ENCODE measurements at regions not wholly inside any gene's neighbourhood (a gene's known extent, or its start where the extent isn't known, plus 50 kb on each side); places are given as distances from the start of the nearest gene placed in this dataset.

- Histone ChIP-seq H3K9me3 (ENCODE audit: insufficient read depth, low read length) (no peaks in the 10 kb centered on the region), H3K9ac (ENCODE audit: insufficient read length, low read depth) (no peak overlapping the region), H3K27me3 (ENCODE audit: insufficient read depth, insufficient read length) (no peaks in the 10 kb centered on the region), H3K4me1 (ENCODE audit: insufficient read depth, insufficient read length) (peaks cover 8% of the 10 kb centered on the region), H3K4me3 (ENCODE audit: insufficient read length, low read depth) (no peak overlapping the region), H3K36me3 (ENCODE audit: insufficient read depth, insufficient read length, low read length) (no peaks in the 10 kb centered on the region)
- TF ChIP-seq YY1 (IDR thresholded peaks at IDR 0.05; ENCODE audit: insufficient read depth, insufficient read length): no peak
- TF ChIP-seq ZNF274 (IDR thresholded peaks at IDR 0.05; ENCODE audit: low read depth, low read length): no peak
- no peak for TF ChIP-seq SUZ12 (IDR thresholded peaks at IDR 0.05; ENCODE audit: extremely low read depth, insufficient read depth, insufficient read length)
- no peak for DNase-seq (ENCODE audit: low read depth, low spot score)
These were observed 129.1 kb upstream of the MAX start for GRCh38 chr14:65231286-65231980.

DNA sequence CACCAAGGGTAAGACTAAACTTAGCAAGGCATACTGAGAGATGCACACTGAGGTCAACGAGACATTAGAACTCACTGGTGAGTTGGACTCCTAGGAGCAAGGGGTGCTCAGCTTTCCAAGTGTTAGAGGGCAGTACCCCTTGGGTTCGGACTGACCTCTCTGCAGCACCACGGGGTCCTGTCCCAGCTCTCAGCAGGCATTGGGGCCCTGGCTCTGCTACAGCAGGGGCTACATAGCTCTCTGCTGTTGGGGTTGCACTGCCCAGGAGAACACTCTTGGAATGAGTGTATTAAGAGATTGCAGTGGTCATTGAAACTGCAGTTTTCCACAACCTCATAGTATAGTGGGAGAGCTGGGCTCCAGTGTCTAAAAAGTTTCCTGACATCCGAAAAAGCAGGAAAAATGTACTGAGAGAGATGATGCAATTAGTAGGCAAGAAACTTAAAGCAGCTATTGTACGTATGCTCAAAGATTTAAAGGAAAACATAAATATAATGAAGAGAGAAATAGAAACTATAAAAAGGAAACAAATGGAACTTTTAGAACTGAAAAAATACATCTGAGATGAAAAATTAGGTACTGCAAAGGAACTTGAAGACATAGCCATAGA lies 132.5 kb upstream of the MAX start:
- TF ChIP-seq SUZ12 (IDR thresholded peaks at IDR 0.05; ENCODE audit: extremely low read depth, insufficient read depth, insufficient read length) (no peak), ZNF274 (IDR thresholded peaks at IDR 0.05; ENCODE audit: low read depth, low read length) (no peak), YY1 (IDR thresholded peaks at IDR 0.05; ENCODE audit: insufficient read depth, insufficient read length) (no peak)
- no peak for DNase-seq (ENCODE audit: low read depth, low spot score)
- Histone ChIP-seq H3K9ac (ENCODE audit: insufficient read length, low read depth) (no peak overlapping the region), H3K4me1 (ENCODE audit: insufficient read depth, insufficient read length) (peaks cover 14% of the 10 kb centered on the region), H3K4me3 (ENCODE audit: insufficient read length, low read depth) (no peak overlapping the region), H3K9me3 (ENCODE audit: insufficient read depth, low read length) (no peaks in the 10 kb centered on the region), H3K27me3 (ENCODE audit: insufficient read depth, insufficient read length) (no peaks in the 10 kb centered on the region), H3K36me3 (ENCODE audit: insufficient read depth, insufficient read length, low read length) (no peaks in the 10 kb centered on the region)

GRCh38 chr14:65237023-65237814 lies 134.9 kb upstream of the MAX start:
- DNase-seq (ENCODE audit: low read depth, low spot score): no peak
- Histone ChIP-seq H3K27me3 (ENCODE audit: insufficient read depth, insufficient read length) (no peaks in the 10 kb centered on the region), H3K4me3 (ENCODE audit: insufficient read length, low read depth) (no peak overlapping the region), H3K9ac (ENCODE audit: insufficient read length, low read depth) (no peak overlapping the region), H3K4me1 (ENCODE audit: insufficient read depth, insufficient read length) (peaks cover 9% of the 10 kb centered on the region), H3K9me3 (ENCODE audit: insufficient read depth, low read length) (no peaks in the 10 kb centered on the region), H3K36me3 (ENCODE audit: insufficient read depth, insufficient read length, low read length) (no peaks in the 10 kb centered on the region)
- TF ChIP-seq YY1 (IDR thresholded peaks at IDR 0.05; ENCODE audit: insufficient read depth, insufficient read length) (no peak), SUZ12 (IDR thresholded peaks at IDR 0.05; ENCODE audit: extremely low read depth, insufficient read depth, insufficient read length) (no peak), ZNF274 (IDR thresholded peaks at IDR 0.05; ENCODE audit: low read depth, low read length) (no peak)

DNA sequence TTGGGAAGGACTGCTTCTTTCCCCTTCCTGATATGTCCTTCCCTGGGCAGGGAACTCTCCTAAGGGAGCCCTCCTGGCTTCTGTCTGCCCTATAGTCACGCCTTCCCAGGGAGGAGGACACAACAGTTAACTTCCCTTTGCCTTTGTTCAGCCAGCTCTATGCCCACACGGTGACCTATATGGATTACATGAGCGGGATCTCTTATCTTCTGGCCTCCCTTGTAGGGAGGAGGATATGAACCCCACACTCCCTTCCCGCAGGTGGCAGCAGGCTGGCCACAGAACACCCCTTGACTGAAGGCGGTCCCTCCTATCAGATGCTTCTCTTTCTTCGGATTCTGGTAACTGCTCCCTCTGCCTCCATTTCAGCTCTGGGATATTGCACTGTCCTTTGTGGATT lies 135.6 kb upstream of the MAX start:
- no peak for DNase-seq (ENCODE audit: low read depth, low spot score)

DNA sequence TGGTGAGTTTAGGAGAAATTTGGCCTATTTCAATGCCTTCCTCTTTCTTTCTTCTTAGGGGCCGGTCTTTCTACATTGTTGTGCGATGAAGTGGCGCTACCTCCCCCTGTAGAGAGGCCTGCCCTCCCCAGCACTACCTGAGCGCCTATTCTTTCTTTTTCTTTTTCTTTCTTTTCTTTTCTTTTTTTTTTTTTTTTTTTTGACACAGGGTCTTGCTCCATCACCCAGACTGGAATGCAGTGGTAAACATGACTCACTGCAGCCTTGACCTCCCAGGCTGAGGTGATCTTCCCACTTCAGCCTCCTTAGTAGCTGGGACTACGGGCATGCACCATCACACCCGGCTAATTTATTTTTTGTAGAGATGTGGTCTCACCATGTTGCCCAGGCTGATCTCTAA lies 136.1 kb upstream of the MAX start:
- no peaks in the 10 kb centered on the region for H3K27me3 ChIP-seq (ENCODE audit: insufficient read depth, insufficient read length)
- H3K9ac ChIP-seq (ENCODE audit: insufficient read length, low read depth): no peak overlapping the region
- peaks cover 9% of the 10 kb centered on the region for H3K4me1 ChIP-seq (ENCODE audit: insufficient read depth, insufficient read length)
- H3K36me3 ChIP-seq (ENCODE audit: insufficient read depth, insufficient read length, low read length): no peaks in the 10 kb centered on the region
- no peaks in the 10 kb centered on the region for H3K9me3 ChIP-seq (ENCODE audit: insufficient read depth, low read length)
- no peak overlapping the region for H3K4me3 ChIP-seq (ENCODE audit: insufficient read length, low read depth)
- TF ChIP-seq ZNF274 (IDR thresholded peaks at IDR 0.05; ENCODE audit: low read depth, low read length) (no peak), YY1 (IDR thresholded peaks at IDR 0.05; ENCODE audit: insufficient read depth, insufficient read length) (no peak), SUZ12 (IDR thresholded peaks at IDR 0.05; ENCODE audit: extremely low read depth, insufficient read depth, insufficient read length) (no peak)
- DNase-seq (ENCODE audit: low read depth, low spot score): no peak

More for the DNA sequence above, 135.6 kb upstream of the MAX start:
- Histone ChIP-seq H3K27me3 (ENCODE audit: insufficient read depth, insufficient read length) (no peaks in the 10 kb centered on the region), H3K9me3 (ENCODE audit: insufficient read depth, low read length) (no peaks in the 10 kb centered on the region), H3K4me1 (ENCODE audit: insufficient read depth, insufficient read length) (peaks cover 9% of the 10 kb centered on the region), H3K36me3 (ENCODE audit: insufficient read depth, insufficient read length, low read length) (no peaks in the 10 kb centered on the region), H3K4me3 (ENCODE audit: insufficient read length, low read depth) (no peak overlapping the region), H3K9ac (ENCODE audit: insufficient read length, low read depth) (no peak overlapping the region)
- TF ChIP-seq SUZ12 (IDR thresholded peaks at IDR 0.05; ENCODE audit: extremely low read depth, insufficient read depth, insufficient read length): no peak
- TF ChIP-seq YY1 (IDR thresholded peaks at IDR 0.05; ENCODE audit: insufficient read depth, insufficient read length): no peak
- TF ChIP-seq ZNF274 (IDR thresholded peaks at IDR 0.05; ENCODE audit: low read depth, low read length): no peak

GRCh38 chr14:65239143-65239937 lies 137.0 kb upstream of the MAX start:
- TF ChIP-seq SUZ12 (IDR thresholded peaks at IDR 0.05; ENCODE audit: extremely low read depth, insufficient read depth, insufficient read length) (no peak), YY1 (IDR thresholded peaks at IDR 0.05; ENCODE audit: insufficient read depth, insufficient read length) (no peak), ZNF274 (IDR thresholded peaks at IDR 0.05; ENCODE audit: low read depth, low read length) (no peak)
- Histone ChIP-seq H3K27me3 (ENCODE audit: insufficient read depth, insufficient read length) (no peaks in the 10 kb centered on the region), H3K4me3 (ENCODE audit: insufficient read length, low read depth) (no peak overlapping the region), H3K9ac (ENCODE audit: insufficient read length, low read depth) (no peak overlapping the region), H3K36me3 (ENCODE audit: insufficient read depth, insufficient read length, low read length) (no peaks in the 10 kb centered on the region), H3K4me1 (ENCODE audit: insufficient read depth, insufficient read length) (peaks cover 9% of the 10 kb centered on the region), H3K9me3 (ENCODE audit: insufficient read depth, low read length) (no peaks in the 10 kb centered on the region)
- DNase-seq (ENCODE audit: low read depth, low spot score): no peak
